Trophoblast cell (in vitro differentiated cells and primary cell): ENCODE measurements at regions not wholly inside any gene's neighbourhood (a gene's known extent, or its start where the extent isn't known, plus 50 kb on each side); places are given as distances from the start of the nearest gene placed in this dataset.

Experiments used
- DNase-seq, 2 donors: peaks; one replicate each; pipeline ENCODE4 v3.0.0-alpha.2; 2016
- H2AFZ ChIP-seq: 2 replicates; pipeline ENCODE4 v1.6.1; 2013; ENCODE audit warnings: low read length, moderate library complexity, mild to moderate bottlenecking; ENCODE audit not compliant: insufficient read depth, poor library complexity
- H2AK5ac ChIP-seq: 2 replicates; pipeline ENCODE4 v1.6.1; 2013; ENCODE audit warnings: mild to moderate bottlenecking, low read length
- H2BK120ac ChIP-seq: 2 replicates; pipeline ENCODE4 v1.6.1; 2013; ENCODE audit warnings: low read length, mild to moderate bottlenecking, moderate library complexity; ENCODE audit not compliant: insufficient read depth, poor library complexity
- H2BK12ac ChIP-seq: 2 replicates; pipeline ENCODE4 v1.6.1; 2013; ENCODE audit warnings: mild to moderate bottlenecking, low read length, moderate library complexity
- H2BK5ac ChIP-seq: 2 replicates; pipeline ENCODE4 v1.6.1; 2013; ENCODE audit warnings: low read length, low read depth, moderate library complexity, mild to moderate bottlenecking; ENCODE audit not compliant: poor library complexity
- H3K14ac ChIP-seq: 2 replicates; pipeline ENCODE4 v1.6.1; 2013; ENCODE audit warnings: mild to moderate bottlenecking, low read length
- H3K18ac ChIP-seq: 2 replicates; pipeline ENCODE4 v1.6.1; 2013; ENCODE audit warnings: mild to moderate bottlenecking, low read length
- H3K23ac ChIP-seq: 2 replicates; pipeline ENCODE4 v1.6.1; 2013; ENCODE audit warnings: low read length
- H3K27ac ChIP-seq: 2 replicates; pipeline ENCODE4 v1.5.1; 2013; ENCODE audit warnings: low read depth, mild to moderate bottlenecking, inconsistent platforms, low read length, moderate library complexity
- H3K27me3 ChIP-seq: 2 replicates; pipeline ENCODE4 v1.6.1; 2013; ENCODE audit warnings: inconsistent platforms, mild to moderate bottlenecking, low read length, moderate library complexity; ENCODE audit not compliant: insufficient read depth
- H3K36me3 ChIP-seq, 2 experiments: 1 replicate in 1 of 2; 2 replicates in 1 of 2; pipeline ENCODE4 v1.6.1; 2013; ENCODE audit warnings: low read length in 2 of 2, mild to moderate bottlenecking in 2 of 2, moderate library complexity in 1 of 2; ENCODE audit not compliant: insufficient read depth in 2 of 2, control insufficient read depth in 1 of 2
- H3K4ac ChIP-seq: 2 replicates; pipeline ENCODE4 v1.6.1; 2013; ENCODE audit warnings: low read depth, mild to moderate bottlenecking, low read length, moderate library complexity
- H3K4me1 ChIP-seq, 2 experiments: 1 replicate in 1 of 2; 2 replicates in 1 of 2; pipeline ENCODE4 v1.6.1; 2013; ENCODE audit warnings: low read length in 2 of 2, mild to moderate bottlenecking in 2 of 2, moderate library complexity in 1 of 2; ENCODE audit not compliant: insufficient read depth in 2 of 2, control insufficient read depth in 1 of 2
- H3K4me2 ChIP-seq: 2 replicates; pipeline ENCODE4 v1.6.1; 2013; ENCODE audit warnings: inconsistent platforms, mild to moderate bottlenecking, low read length, moderate library complexity
- H3K4me3 ChIP-seq: 2 replicates; pipeline ENCODE4 v1.5.1; 2013; ENCODE audit warnings: mild to moderate bottlenecking, low read depth, low read length, inconsistent platforms
- H3K79me1 ChIP-seq: one replicate; pipeline ENCODE4 v1.6.1; 2013; ENCODE audit warnings: low read length
- H3K79me2 ChIP-seq: 2 replicates; pipeline ENCODE4 v1.6.1; 2013; ENCODE audit warnings: low read length, mild to moderate bottlenecking; ENCODE audit not compliant: control insufficient read depth, insufficient read depth, poor library complexity
- H3K9ac ChIP-seq: 2 replicates; pipeline ENCODE4 v1.6.1; 2013; ENCODE audit warnings: mild to moderate bottlenecking, low read length
- H3K9me3 ChIP-seq: 2 replicates; pipeline ENCODE4 v1.6.1; 2013; ENCODE audit warnings: low read depth, mild to moderate bottlenecking, control low read depth, inconsistent platforms, low read length; ENCODE audit not compliant: insufficient read depth
- H4K12ac ChIP-seq: 2 replicates; pipeline ENCODE4 v1.6.1; 2013; ENCODE audit warnings: low read depth, mild to moderate bottlenecking, low read length, moderate library complexity
- H4K8ac ChIP-seq: 2 replicates; pipeline ENCODE4 v1.6.1; 2013; ENCODE audit warnings: low read depth, mild to moderate bottlenecking, low read length, moderate library complexity
- H4K91ac ChIP-seq: one replicate; pipeline ENCODE4 v1.6.1; 2013; ENCODE audit warnings: low read depth, mild to moderate bottlenecking, low read length, moderate library complexity
- WGBS: extraction: QIAGEN DNeasy Blood & Tissue Kit; methylation state at CpG from one replicate; pipeline ENCODE4 v1.1.7; 2013; ENCODE audit warnings: missing lambda C conversion rate; ENCODE audit not compliant: insufficient read length, insufficient coverage; ENCODE audit errors: extremely low coverage; 5-methylcytosine and 5-hydroxymethylcytosine counted together

GRCh38 chr10:109358325-109358724, 565.0 kb downstream of the XPNPEP1 start:
- no peak overlapping the region for H2BK5ac ChIP-seq
- no peak overlapping the region for H3K4ac ChIP-seq
- no peak overlapping the region for H4K91ac ChIP-seq
- no peak overlapping the region for H3K14ac ChIP-seq
- no peak overlapping the region for H3K4me3 ChIP-seq
- no peak overlapping the region for H2BK12ac ChIP-seq
- no peaks in the 10 kb centered on the region for H3K9me3 ChIP-seq
- WGBS = no CpG with 5 or more reads among the region's 1 CpG
- no peak overlapping the region for H4K12ac ChIP-seq
- H3K79me2 ChIP-seq = no peaks in the 10 kb centered on the region
- no peak overlapping the region for H3K4me2 ChIP-seq
- no peak overlapping the region for H3K18ac ChIP-seq
- H2AFZ ChIP-seq = no peak overlapping the region
- DNase-seq = no peak
- H4K8ac ChIP-seq = no peak overlapping the region
- H3K79me1 ChIP-seq = no peaks in the 10 kb centered on the region
- no peak overlapping the region for H2BK120ac ChIP-seq
- H3K27ac ChIP-seq = no peak overlapping the region
- H3K36me3 ChIP-seq = no peaks in the 10 kb centered on the region
- no peaks in the 10 kb centered on the region for H3K4me1 ChIP-seq
- H3K23ac ChIP-seq = no peak overlapping the region
- no peak overlapping the region for H2AK5ac ChIP-seq
- H3K27me3 ChIP-seq = no peaks in the 10 kb centered on the region
- no peak overlapping the region for H3K9ac ChIP-seq

GRCh38 chr10:109348324-109348723, 575.0 kb downstream of the XPNPEP1 start:
- Histone ChIP-seq H2BK120ac (no peak overlapping the region), H2BK12ac (no peak overlapping the region), H3K14ac (no peak overlapping the region), H3K27me3 (no peaks in the 10 kb centered on the region), H3K79me1 (no peaks in the 10 kb centered on the region), H2AFZ (no peak overlapping the region), H2AK5ac (no peak overlapping the region), H3K18ac (no peak overlapping the region), H4K8ac (no peak overlapping the region), H2BK5ac (no peak overlapping the region), H3K36me3 (no peaks in the 10 kb centered on the region), H3K4me3 (no peak overlapping the region), H3K9ac (no peak overlapping the region), H3K4me2 (no peak overlapping the region), H3K9me3 (no peaks in the 10 kb centered on the region), H3K79me2 (no peaks in the 10 kb centered on the region), H3K23ac (no peak overlapping the region), H3K27ac (no peak overlapping the region), H3K4ac (no peak overlapping the region), H3K4me1 (no peaks in the 10 kb centered on the region), H4K12ac (no peak overlapping the region), H4K91ac (no peak overlapping the region)
- DNase-seq = peak in 1 of 2 donors; percentile 53

- H3K4ac ChIP-seq = no peak overlapping the region
- WGBS = no CpG with 5 or more reads among the region's 1 CpG
Observed at GRCh38 chr10:109343293-109343692, 580.0 kb downstream of the XPNPEP1 start.

GRCh38 chr10:109341986-109342385, 581.3 kb downstream of the XPNPEP1 start:
- H2BK5ac ChIP-seq = no peak overlapping the region
- no peak overlapping the region for H3K4ac ChIP-seq
- no peak for DNase-seq
- no peak overlapping the region for H3K18ac ChIP-seq
- no peak overlapping the region for H2BK12ac ChIP-seq
- no peaks in the 10 kb centered on the region for H3K27me3 ChIP-seq
- no peaks in the 10 kb centered on the region for H3K9me3 ChIP-seq
- no peak overlapping the region for H3K14ac ChIP-seq
- no peak overlapping the region for H4K12ac ChIP-seq
- no peak overlapping the region for H2BK120ac ChIP-seq
- no peaks in the 10 kb centered on the region for H3K4me1 ChIP-seq
- H2AK5ac ChIP-seq = no peak overlapping the region
- no peaks in the 10 kb centered on the region for H3K79me1 ChIP-seq
- H3K36me3 ChIP-seq = no peaks in the 10 kb centered on the region
- H2AFZ ChIP-seq = no peak overlapping the region
- H3K79me2 ChIP-seq = no peaks in the 10 kb centered on the region
- H3K23ac ChIP-seq = no peak overlapping the region
- no peak overlapping the region for H3K27ac ChIP-seq
- no peak overlapping the region for H4K91ac ChIP-seq
- H4K8ac ChIP-seq = no peak overlapping the region
- H3K9ac ChIP-seq = no peak overlapping the region
- no peak overlapping the region for H3K4me3 ChIP-seq
- no peak overlapping the region for H3K4me2 ChIP-seq

More at GRCh38 chr10:109343293-109343692, 580.0 kb downstream of the XPNPEP1 start:
- Histone ChIP-seq H3K23ac (no peak overlapping the region), H4K12ac (no peak overlapping the region), H3K18ac (no peak overlapping the region), H3K14ac (no peak overlapping the region), H3K9ac (no peak overlapping the region), H2AK5ac (no peak overlapping the region), H3K9me3 (no peaks in the 10 kb centered on the region), H2BK5ac (no peak overlapping the region), H2BK120ac (no peak overlapping the region), H3K36me3 (no peaks in the 10 kb centered on the region), H3K4me2 (no peak overlapping the region), H2BK12ac (no peak overlapping the region), H3K27me3 (no peaks in the 10 kb centered on the region), H3K79me2 (no peaks in the 10 kb centered on the region), H3K27ac (no peak overlapping the region), H4K91ac (no peak overlapping the region), H4K8ac (no peak overlapping the region), H3K4me3 (no peak overlapping the region), H3K4me1 (no peaks in the 10 kb centered on the region), H2AFZ (no peak overlapping the region), H3K79me1 (no peaks in the 10 kb centered on the region)
- peak; percentile 50 to 83 for DNase-seq

GRCh38 chr10:109328001-109328400, 595.3 kb downstream of the XPNPEP1 start:
- H3K27me3 ChIP-seq = no peaks in the 10 kb centered on the region
- no peak overlapping the region for H2BK5ac ChIP-seq
- no peak overlapping the region for H3K4ac ChIP-seq
- H3K4me2 ChIP-seq = no peak overlapping the region
- no peak overlapping the region for H4K8ac ChIP-seq
- no peak for DNase-seq
- H4K12ac ChIP-seq = no peak overlapping the region
- no peaks in the 10 kb centered on the region for H3K4me1 ChIP-seq
- H3K14ac ChIP-seq = no peak overlapping the region
- no peak overlapping the region for H2BK120ac ChIP-seq
- H3K18ac ChIP-seq = no peak overlapping the region
- no peak overlapping the region for H2AFZ ChIP-seq
- H3K23ac ChIP-seq = no peak overlapping the region
- no peaks in the 10 kb centered on the region for H3K79me2 ChIP-seq
- H3K9ac ChIP-seq = no peak overlapping the region
- no peak overlapping the region for H2BK12ac ChIP-seq
- H2AK5ac ChIP-seq = no peak overlapping the region
- H4K91ac ChIP-seq = no peak overlapping the region
- H3K9me3 ChIP-seq = no peaks in the 10 kb centered on the region
- H3K36me3 ChIP-seq = no peaks in the 10 kb centered on the region
- no peaks in the 10 kb centered on the region for H3K79me1 ChIP-seq
- H3K27ac ChIP-seq = no peak overlapping the region
- no peak overlapping the region for H3K4me3 ChIP-seq
- no CpG with 5 or more reads among the region's 3 CpGs for whole genome bisulfite sequencing
